Loucy (cell line): ENCODE measurements at regions not wholly inside any gene's neighbourhood (a gene's known extent, or its start where the extent isn't known, plus 50 kb on each side); places are given as distances from the start of the nearest gene placed in this dataset.

Experiments used
- H2AFZ ChIP-seq: fragments of 200-600 bp; sonication (generic); 2 replicates; pipeline ENCODE4 v1.6.0; 2016; ENCODE audit warnings: antibody characterized with exemption, mild to moderate bottlenecking, low read length, moderate library complexity
- H3F3A ChIP-seq: fragments of 200-600 bp; 2 replicates; pipeline ENCODE4 v1.6.0; 2016; ENCODE audit warnings: antibody characterized with exemption, low read depth, mild to moderate bottlenecking
- H3K27me3 ChIP-seq: fragments of 200-600 bp; sonication (generic); 2 replicates; pipeline ENCODE4 v1.6.1; 2014; ENCODE audit warnings: low read length, mild to moderate bottlenecking; ENCODE audit not compliant: insufficient read depth, poor library complexity, severe bottlenecking
- H3K36me3 ChIP-seq: fragments of 200-600 bp; sonication (generic); 2 replicates; pipeline ENCODE4 v1.6.1; 2016; ENCODE audit warnings: low read length; ENCODE audit not compliant: insufficient read depth
- H3K4me1 ChIP-seq: fragments of 200-600 bp; sonication (generic); 2 replicates; pipeline ENCODE4 v1.5.1; 2014; ENCODE audit warnings: low read length, mild to moderate bottlenecking; ENCODE audit not compliant: insufficient read depth, poor library complexity, severe bottlenecking
- H3K4me2 ChIP-seq: fragments of 200-600 bp; sonication (generic); 2 replicates; pipeline ENCODE4 v1.6.0; 2014; ENCODE audit warnings: antibody characterized with exemption, low read length, low read depth, mild to moderate bottlenecking; ENCODE audit not compliant: poor library complexity, severe bottlenecking
- H3K4me3 ChIP-seq: fragments of 200-600 bp; sonication (generic); 2 replicates; pipeline ENCODE4 v1.5.1; 2014; ENCODE audit warnings: low read length, mild to moderate bottlenecking, mixed read lengths; ENCODE audit not compliant: poor library complexity, severe bottlenecking
- H3K79me2 ChIP-seq: fragments of 200-600 bp; sonication (generic); 2 replicates; pipeline ENCODE4 v1.6.1; 2014; ENCODE audit warnings: low read length; ENCODE audit not compliant: insufficient read depth
- H3K9ac ChIP-seq: fragments of 200-600 bp; sonication (generic); 2 replicates; pipeline ENCODE4 v1.6.0; 2014; ENCODE audit warnings: mild to moderate bottlenecking, low read depth, low read length, moderate library complexity; ENCODE audit not compliant: poor library complexity, severe bottlenecking
- H3K9me2 ChIP-seq: fragments of 200-600 bp; sonication (generic); replicated peaks from 2 replicates; pipeline ENCODE4 v1.6.1; 2016; ENCODE audit warnings: low read depth, low read length, mixed read lengths
- H3K9me3 ChIP-seq: fragments of 200-600 bp; sonication (generic); 2 replicates; pipeline ENCODE4 v1.6.1; 2014; ENCODE audit warnings: mild to moderate bottlenecking, antibody characterized with exemption, low read length, low read depth; ENCODE audit not compliant: insufficient read depth
- H4K20me1 ChIP-seq: fragments of 200-600 bp; sonication (generic); 2 replicates; pipeline ENCODE4 v1.6.0; 2014; ENCODE audit warnings: antibody characterized with exemption, low read length, mild to moderate bottlenecking; ENCODE audit not compliant: insufficient read depth, poor library complexity, severe bottlenecking
- EZH2phosphoT487 ChIP-seq: fragments of 200-600 bp; IDR thresholded peaks from 2 replicates; pipeline ENCODE4 v1.6.1; 2018; ENCODE audit warnings: antibody characterized with exemption, mild to moderate bottlenecking, moderate library complexity, borderline replicate concordance
- TF ChIP-seq, protein P1 (sequence below): fragments of 200-600 bp; sonication (generic); conservative IDR thresholded peaks from 2 replicates; pipeline ENCODE4 v1.5.1; 2014; ENCODE audit warnings: mild to moderate bottlenecking, antibody characterized with exemption, low read length

GRCh38 chr18:64419156-64419555 lies 270.3 kb upstream of the LINC00305 start:
- no peaks in the 10 kb centered on the region for H3K27me3 ChIP-seq
- no peak overlapping the region for H3K4me2 ChIP-seq
- no peak overlapping the region for H3K4me3 ChIP-seq
- no peak overlapping the region for H2AFZ ChIP-seq
- no peaks in the 10 kb centered on the region for H3K79me2 ChIP-seq
- no peaks in the 10 kb centered on the region for H3K4me1 ChIP-seq
- H3F3A ChIP-seq = no peaks in the 10 kb centered on the region
- TF ChIP-seq, protein P1, sequence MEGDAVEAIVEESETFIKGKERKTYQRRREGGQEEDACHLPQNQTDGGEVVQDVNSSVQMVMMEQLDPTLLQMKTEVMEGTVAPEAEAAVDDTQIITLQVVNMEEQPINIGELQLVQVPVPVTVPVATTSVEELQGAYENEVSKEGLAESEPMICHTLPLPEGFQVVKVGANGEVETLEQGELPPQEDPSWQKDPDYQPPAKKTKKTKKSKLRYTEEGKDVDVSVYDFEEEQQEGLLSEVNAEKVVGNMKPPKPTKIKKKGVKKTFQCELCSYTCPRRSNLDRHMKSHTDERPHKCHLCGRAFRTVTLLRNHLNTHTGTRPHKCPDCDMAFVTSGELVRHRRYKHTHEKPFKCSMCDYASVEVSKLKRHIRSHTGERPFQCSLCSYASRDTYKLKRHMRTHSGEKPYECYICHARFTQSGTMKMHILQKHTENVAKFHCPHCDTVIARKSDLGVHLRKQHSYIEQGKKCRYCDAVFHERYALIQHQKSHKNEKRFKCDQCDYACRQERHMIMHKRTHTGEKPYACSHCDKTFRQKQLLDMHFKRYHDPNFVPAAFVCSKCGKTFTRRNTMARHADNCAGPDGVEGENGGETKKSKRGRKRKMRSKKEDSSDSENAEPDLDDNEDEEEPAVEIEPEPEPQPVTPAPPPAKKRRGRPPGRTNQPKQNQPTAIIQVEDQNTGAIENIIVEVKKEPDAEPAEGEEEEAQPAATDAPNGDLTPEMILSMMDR = no peak
- TF ChIP-seq EZH2phosphoT487 = no peak
- H3K9me3 ChIP-seq = no peaks in the 10 kb centered on the region
- H3K9me2 ChIP-seq = no peaks in the 10 kb centered on the region
- H4K20me1 ChIP-seq = no peaks in the 10 kb centered on the region
- no peaks in the 10 kb centered on the region for H3K36me3 ChIP-seq
- no peak overlapping the region for H3K9ac ChIP-seq

DNA sequence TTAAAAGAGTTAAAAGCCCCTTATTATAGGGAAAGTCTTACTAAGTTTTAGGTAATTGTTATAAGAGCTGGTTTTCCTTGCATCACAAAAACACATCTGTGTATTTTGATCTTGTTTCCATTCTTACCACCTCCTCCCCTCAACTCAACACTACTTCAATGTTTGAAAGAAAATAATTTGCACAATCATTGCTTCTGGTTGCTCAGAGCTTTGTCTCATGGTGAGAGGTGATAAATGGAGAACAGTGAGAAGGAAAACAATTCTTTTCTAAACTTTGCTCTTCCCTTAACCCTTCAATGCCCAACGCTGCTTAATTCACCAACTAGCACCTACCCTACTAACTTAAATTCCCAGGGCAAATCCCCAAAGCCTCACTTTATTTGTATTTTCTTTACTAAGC lies 268.1 kb upstream of the LINC00305 start:
- H3K79me2 ChIP-seq = no peaks in the 10 kb centered on the region
- H3K27me3 ChIP-seq = no peaks in the 10 kb centered on the region
- H3K9me3 ChIP-seq = no peaks in the 10 kb centered on the region
- no peak overlapping the region for H2AFZ ChIP-seq
- H3F3A ChIP-seq = no peaks in the 10 kb centered on the region
- H3K36me3 ChIP-seq = no peaks in the 10 kb centered on the region
- no peaks in the 10 kb centered on the region for H3K9me2 ChIP-seq
- H3K9ac ChIP-seq = no peak overlapping the region
- no peaks in the 10 kb centered on the region for H3K4me1 ChIP-seq
- no peak overlapping the region for H3K4me2 ChIP-seq
- H4K20me1 ChIP-seq = no peaks in the 10 kb centered on the region
- no peak overlapping the region for H3K4me3 ChIP-seq
- TF ChIP-seq EZH2phosphoT487 = no peak
- TF ChIP-seq, protein P1 = no peak

- Histone ChIP-seq H3K4me2 (no peak overlapping the region), H3K4me3 (no peak overlapping the region), H3K9me2 (no peaks in the 10 kb centered on the region), H3K36me3 (no peaks in the 10 kb centered on the region), H3K79me2 (no peaks in the 10 kb centered on the region), H4K20me1 (no peaks in the 10 kb centered on the region), H3K9me3 (no peaks in the 10 kb centered on the region), H3F3A (no peaks in the 10 kb centered on the region), H3K27me3 (no peaks in the 10 kb centered on the region), H3K4me1 (no peaks in the 10 kb centered on the region), H3K9ac (no peak overlapping the region), H2AFZ (no peak overlapping the region)
- TF ChIP-seq EZH2phosphoT487 = no peak
- TF ChIP-seq, protein P1 = no peak
These were observed 266.3 kb upstream of the LINC00305 start for GRCh38 chr18:64415218-64415617.
